ENCODE measurements at regions not wholly inside any gene's neighbourhood (a gene's known extent, or its start where the extent isn't known, plus 50 kb on each side); places are given as distances from the start of the nearest gene placed in this dataset.

- TF ChIP-seq POLR2AphosphoS5 (IDR thresholded peaks at IDR 0.05) (no peak), EP300 (IDR thresholded peaks at IDR 0.05) (no peak)
Observed at GRCh38 chr18:38768504-38768903, 1202.9 kb upstream of the CELF4 start.
